Neural cell (in vitro differentiated cells): ENCODE measurements at regions not wholly inside any gene's neighbourhood (a gene's known extent, or its start where the extent isn't known, plus 50 kb on each side); places are given as distances from the start of the nearest gene placed in this dataset.

Experiments used
- H2AFZ ChIP-seq: fragments of 200-600, 300-800 bp; sonication (generic), shearing (Covaris generic); 2 replicates; pipeline ENCODE4 v1.6.0; 2014; ENCODE audit warnings: low read depth, mild to moderate bottlenecking, antibody characterized with exemption, low read length, moderate library complexity
- H3F3A ChIP-seq: fragments of 200-600 bp; shearing (Covaris generic); 2 replicates; pipeline ENCODE4 v1.6.1; 2016; ENCODE audit warnings: mild to moderate bottlenecking, moderate library complexity, mixed read lengths, antibody characterized with exemption, low read length; ENCODE audit not compliant: insufficient read depth, poor library complexity, severe bottlenecking
- H3K27ac ChIP-seq: fragments of 200-600, 300-800 bp; sonication (generic), shearing (Covaris generic); 2 replicates; pipeline ENCODE4 v1.5.1; 2014; ENCODE audit warnings: mild to moderate bottlenecking, low read length, moderate library complexity
- H3K27me3 ChIP-seq: fragments of 300-800, 200-600 bp; sonication (generic), shearing (Covaris generic); 2 replicates; pipeline ENCODE4 v1.6.0; 2014; ENCODE audit warnings: mild to moderate bottlenecking, low read depth, low read length, moderate library complexity; ENCODE audit not compliant: insufficient read depth
- H3K36me3 ChIP-seq: fragments of 300-800, 200-600 bp; sonication (generic), shearing (Covaris generic); 2 replicates; pipeline ENCODE4 v1.5.1; 2014; ENCODE audit warnings: mild to moderate bottlenecking, antibody characterized with exemption, low read length, moderate library complexity; ENCODE audit not compliant: insufficient read depth
- H3K4me2 ChIP-seq: fragments of 300-800, 200-600 bp; sonication (generic), shearing (Covaris generic); 2 replicates; pipeline ENCODE4 v1.6.0; 2014; ENCODE audit warnings: mild to moderate bottlenecking, low read length
- H3K4me3 ChIP-seq: fragments of 300-800, 200-600 bp; sonication (generic), shearing (Covaris generic); 2 replicates; pipeline ENCODE4 v1.5.1; 2014; ENCODE audit warnings: mild to moderate bottlenecking, low read length, moderate library complexity
- H3K79me2 ChIP-seq: fragments of 200-600 bp; shearing (Covaris generic); replicated peaks from 2 replicates; pipeline ENCODE4 v1.6.0; 2014; ENCODE audit warnings: mild to moderate bottlenecking, low read length, moderate library complexity; ENCODE audit not compliant: insufficient read depth
- H3K9ac ChIP-seq: fragments of 300-800, 200-600 bp; sonication (generic), shearing (Covaris generic); 2 replicates; pipeline ENCODE4 v1.6.1; 2016; ENCODE audit warnings: mild to moderate bottlenecking, low read length, mixed read lengths
- H3K9me2 ChIP-seq: fragments of 200-600 bp; shearing (Covaris generic); 2 replicates; pipeline ENCODE4 v1.6.1; 2016; ENCODE audit warnings: mild to moderate bottlenecking, low read length, mixed read lengths; ENCODE audit not compliant: insufficient read depth
- H3K9me3 ChIP-seq: fragments of 200-600, 300-800 bp; sonication (generic), shearing (Covaris generic); 2 replicates; pipeline ENCODE4 v1.6.1; 2016; ENCODE audit warnings: mild to moderate bottlenecking, mixed run types, low read length, moderate library complexity, mixed read lengths
- H4K20me1 ChIP-seq: fragments of 200-600 bp; shearing (Covaris generic); 2 replicates; pipeline ENCODE4 v1.6.1; 2016; ENCODE audit warnings: mild to moderate bottlenecking, mixed run types; ENCODE audit not compliant: insufficient read depth
- EP300 ChIP-seq: fragments of 450-650 bp; conservative IDR thresholded peaks from 2 replicates; pipeline ENCODE4 v1.6.1; 2014; ENCODE audit warnings: antibody characterized with exemption, mild to moderate bottlenecking, moderate library complexity; ENCODE audit not compliant: poor library complexity, severe bottlenecking
- EZH2 ChIP-seq: fragments of 200-600, 300-800 bp; shearing (Covaris generic), sonication (generic); IDR thresholded peaks from 2 replicates; pipeline ENCODE4 v1.6.1; 2014; ENCODE audit warnings: antibody characterized with exemption, low read length, borderline replicate concordance, mild to moderate bottlenecking; ENCODE audit not compliant: insufficient read depth, poor library complexity, severe bottlenecking
- POLR2AphosphoS5 ChIP-seq: IDR thresholded peaks from 2 replicates; pipeline ENCODE4 v1.6.1; 2012
- RAD21 ChIP-seq: fragments of 450-650 bp; conservative IDR thresholded peaks from 2 replicates; pipeline ENCODE4 v1.6.1; 2014; ENCODE audit warnings: antibody characterized with exemption, mild to moderate bottlenecking, moderate library complexity
- REST ChIP-seq: IDR thresholded peaks from 2 replicates; pipeline ENCODE4 v1.6.1; 2012; ENCODE audit warnings: borderline replicate concordance
- SMC3 ChIP-seq: fragments of 450-650 bp; conservative IDR thresholded peaks from 2 replicates; pipeline ENCODE4 v1.6.1; 2014; ENCODE audit warnings: antibody characterized with exemption, mild to moderate bottlenecking, moderate library complexity; ENCODE audit not compliant: poor library complexity
- TAF1 ChIP-seq: IDR thresholded peaks from 2 replicates; pipeline ENCODE4 v1.6.1; 2012; ENCODE audit warnings: low read depth
- TF ChIP-seq, protein P1 (sequence below): fragments of 450-650 bp; IDR thresholded peaks from 2 replicates; pipeline ENCODE4 v1.5.1; 2014; ENCODE audit warnings: antibody characterized with exemption, mild to moderate bottlenecking, moderate library complexity; ENCODE audit not compliant: poor library complexity, severe bottlenecking

DNA sequence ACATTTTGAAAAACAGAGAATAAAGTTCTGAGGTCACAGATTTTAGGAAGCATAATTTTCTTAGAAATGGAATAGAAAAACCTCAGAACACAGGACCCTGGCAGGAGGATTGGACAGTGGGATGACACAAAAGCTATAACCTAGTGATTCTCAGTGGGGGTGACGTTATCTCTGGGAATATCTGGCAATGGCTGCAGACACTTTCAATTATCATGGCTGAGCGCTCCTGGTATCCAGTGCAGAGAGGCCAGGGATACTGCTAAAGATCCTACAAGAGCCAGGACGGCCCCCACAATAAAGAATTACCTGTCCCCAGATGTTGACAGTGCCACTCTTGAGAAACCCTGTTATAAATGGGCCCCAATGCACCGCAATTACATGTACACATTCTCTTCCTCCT is 117.2 kb upstream of the SPRED2 start:
- H3K4me3 ChIP-seq = no peak overlapping the region
- H4K20me1 ChIP-seq = no peaks in the 10 kb centered on the region
- H3K9ac ChIP-seq = no peak overlapping the region
- H3K27ac ChIP-seq = no peak overlapping the region
- H2AFZ ChIP-seq = no peak overlapping the region
- TF ChIP-seq, protein P1, sequence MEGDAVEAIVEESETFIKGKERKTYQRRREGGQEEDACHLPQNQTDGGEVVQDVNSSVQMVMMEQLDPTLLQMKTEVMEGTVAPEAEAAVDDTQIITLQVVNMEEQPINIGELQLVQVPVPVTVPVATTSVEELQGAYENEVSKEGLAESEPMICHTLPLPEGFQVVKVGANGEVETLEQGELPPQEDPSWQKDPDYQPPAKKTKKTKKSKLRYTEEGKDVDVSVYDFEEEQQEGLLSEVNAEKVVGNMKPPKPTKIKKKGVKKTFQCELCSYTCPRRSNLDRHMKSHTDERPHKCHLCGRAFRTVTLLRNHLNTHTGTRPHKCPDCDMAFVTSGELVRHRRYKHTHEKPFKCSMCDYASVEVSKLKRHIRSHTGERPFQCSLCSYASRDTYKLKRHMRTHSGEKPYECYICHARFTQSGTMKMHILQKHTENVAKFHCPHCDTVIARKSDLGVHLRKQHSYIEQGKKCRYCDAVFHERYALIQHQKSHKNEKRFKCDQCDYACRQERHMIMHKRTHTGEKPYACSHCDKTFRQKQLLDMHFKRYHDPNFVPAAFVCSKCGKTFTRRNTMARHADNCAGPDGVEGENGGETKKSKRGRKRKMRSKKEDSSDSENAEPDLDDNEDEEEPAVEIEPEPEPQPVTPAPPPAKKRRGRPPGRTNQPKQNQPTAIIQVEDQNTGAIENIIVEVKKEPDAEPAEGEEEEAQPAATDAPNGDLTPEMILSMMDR = no peak
- TF ChIP-seq TAF1 (no peak), RAD21 (no peak), EP300 (no peak), EZH2 (no peak), REST (no peak)
- H3F3A ChIP-seq = no peaks in the 10 kb centered on the region
- no peaks in the 10 kb centered on the region for H3K9me2 ChIP-seq
- H3K9me3 ChIP-seq = no peaks in the 10 kb centered on the region
- H3K36me3 ChIP-seq = no peaks in the 10 kb centered on the region
- H3K4me2 ChIP-seq = no peak overlapping the region
- H3K79me2 ChIP-seq = no peaks in the 10 kb centered on the region
- no peaks in the 10 kb centered on the region for H3K27me3 ChIP-seq

- Histone ChIP-seq H3K4me2 (no peak overlapping the region), H3K4me3 (no peak overlapping the region), H3K9ac (no peak overlapping the region), H3K79me2 (no peaks in the 10 kb centered on the region), H3K27me3 (no peaks in the 10 kb centered on the region), H4K20me1 (no peaks in the 10 kb centered on the region), H3K9me2 (no peaks in the 10 kb centered on the region), H2AFZ (no peak overlapping the region), H3K9me3 (no peaks in the 10 kb centered on the region), H3F3A (no peaks in the 10 kb centered on the region), H3K27ac (no peak overlapping the region), H3K36me3 (no peaks in the 10 kb centered on the region)
- TF ChIP-seq POLR2AphosphoS5 (no peak), RAD21 (no peak), SMC3 (no peak), REST (no peak), EP300 (no peak)
- TF ChIP-seq, protein P1 = no peak
These were observed 116.8 kb upstream of the SPRED2 start for GRCh38 chr2:65549257-65549627.
